Naive thymus-derived CD8-positive, alpha-beta T cell (primary cell): ENCODE measurements at regions not wholly inside any gene's neighbourhood (a gene's known extent, or its start where the extent isn't known, plus 50 kb on each side); places are given as distances from the start of the nearest gene placed in this dataset.

Source experiments
- ATAC-seq, 2 donors: fragments of 150-1000 bp; cut with Tn5 transposase in 1 of 2; sonication (Bioruptor Pico), chemical (Tn5 transposase) in 1 of 2; 1 replicate in 1 of 2; 2 replicates in 1 of 2; pipeline ENCODE4 v1.10.0; 2021; ENCODE audit warnings: mild to moderate bottlenecking in 2 of 2, moderate library complexity in 2 of 2
- POLR2A ChIA-PET: fragments of 350-600 bp; sonication (Branson Sonifier 250); formaldehyde crosslinking; loops from one replicate; lab custom pipeline; 2021; ENCODE audit warnings: antibody characterized with exemption; lab: Charles Lee
- DNase-seq, 10 donors: peaks; one replicate each; pipeline versions ENCODE4 v3.0.0 to v3.0.0-alpha.2; 2020 to 2022
- H3K27ac Mint-ChIP-seq, 10 donors: one replicate each; pipeline ENCODE4 v1.8.0; 2020 to 2022; ENCODE audit warnings: mild to moderate bottlenecking in 10 of 10, mixed read lengths in 10 of 10, moderate library complexity in 4 of 10, inconsistent platforms in 1 of 10
- H3K27me3 Mint-ChIP-seq, 5 donors: one replicate each; pipeline ENCODE4 v1.8.0; 2021 to 2022; ENCODE audit warnings: mixed read lengths in 5 of 5
- H3K36me3 Mint-ChIP-seq, 3 donors: one replicate each; pipeline ENCODE4 v1.8.0; 2020 to 2022; ENCODE audit warnings: mixed read lengths in 3 of 3, mild to moderate bottlenecking in 2 of 3, inconsistent platforms in 1 of 3
- H3K4me1 Mint-ChIP-seq, 4 donors: one replicate each; pipeline ENCODE4 v1.8.0; 2021 to 2022; ENCODE audit warnings: mixed read lengths in 4 of 4
- H3K4me3 Mint-ChIP-seq, 10 donors: one replicate each; pipeline ENCODE4 v1.8.0; 2020 to 2022; ENCODE audit warnings: mild to moderate bottlenecking in 10 of 10, mixed read lengths in 10 of 10, moderate library complexity in 6 of 10, inconsistent platforms in 1 of 10
- H3K9me3 Mint-ChIP-seq, 9 donors: one replicate each; pipeline ENCODE4 v1.8.0; 2020 to 2022; ENCODE audit warnings: mixed read lengths in 9 of 9, mild to moderate bottlenecking in 3 of 9, inconsistent platforms in 1 of 9, moderate library complexity in 1 of 9

- Mint-ChIP-seq H3K4me1 (no peaks in the 10 kb centered on the region), H3K27ac (no peak overlapping the region), H3K36me3 (peaks cover 0 to 26% (median 0%) of the 10 kb centered on the region in 3 donors), H3K9me3 (peaks cover 10 to 55% (median 29%) of the 10 kb centered on the region in 9 donors), H3K27me3 (peaks cover 14 to 61% (median 18%) of the 10 kb centered on the region in 5 donors), H3K4me3 (no peak overlapping the region)
- POLR2A ChIA-PET, result no interaction called here
- ATAC-seq (no peak), DNase-seq (no peak)
Observed at GRCh38 chr6:917939-918338, 225.0 kb upstream of the EXOC2 start.

- ATAC-seq, result no peak
- DNase-seq, result no peak
- H3K4me3 Mint-ChIP-seq, result no peak overlapping the region
- H3K36me3 Mint-ChIP-seq, result peaks cover 0 to 26% (median 0%) of the 10 kb centered on the region in 3 donors
- peaks cover 11 to 57% (median 15%) of the 10 kb centered on the region in 5 donors for H3K27me3 Mint-ChIP-seq
- POLR2A ChIA-PET, result no interaction called here
- no peak overlapping the region for H3K27ac Mint-ChIP-seq
- peaks cover 8 to 53% (median 26%) of the 10 kb centered on the region in 9 donors for H3K9me3 Mint-ChIP-seq
- H3K4me1 Mint-ChIP-seq, result no peaks in the 10 kb centered on the region
Observed at GRCh38 chr6:917296-917695, 224.4 kb upstream of the EXOC2 start.

GRCh38 chr6:916131-916530, 223.2 kb upstream of the EXOC2 start:
- Mint-ChIP-seq H3K27ac (no peak overlapping the region), H3K36me3 (peaks cover 0 to 23% (median 0%) of the 10 kb centered on the region in 3 donors), H3K9me3 (peaks cover 6 to 41% (median 16%) of the 10 kb centered on the region in 9 donors), H3K4me3 (no peak overlapping the region), H3K4me1 (no peaks in the 10 kb centered on the region), H3K27me3 (peaks cover 11 to 65% (median 17%) of the 10 kb centered on the region in 5 donors)
- POLR2A ChIA-PET, result no interaction called here
- DNase-seq (no peak), ATAC-seq (no peak)

- Mint-ChIP-seq H3K27ac (no peak overlapping the region), H3K27me3 (peaks cover 12 to 64% (median 22%) of the 10 kb centered on the region in 5 donors), H3K9me3 (peaks cover 2 to 15% (median 8%) of the 10 kb centered on the region in 9 donors), H3K4me3 (no peak overlapping the region), H3K36me3 (peaks cover 0 to 9% (median 0%) of the 10 kb centered on the region in 3 donors), H3K4me1 (no peaks in the 10 kb centered on the region)
- POLR2A ChIA-PET, result no interaction called here
- ATAC-seq (no peak), DNase-seq (no peak)
Observed at GRCh38 chr6:912871-913835, 220.2 kb upstream of the EXOC2 start.

- Mint-ChIP-seq H3K4me1 (no peaks in the 10 kb centered on the region), H3K9me3 (peaks cover 0 to 1% (median 0%) of the 10 kb centered on the region in 9 donors), H3K36me3 (no peaks in the 10 kb centered on the region), H3K27ac (no peak overlapping the region), H3K27me3 (peaks cover 2 to 28% (median 7%) of the 10 kb centered on the region in 5 donors), H3K4me3 (no peak overlapping the region)
- DNase-seq (no peak), ATAC-seq (no peak)
- POLR2A ChIA-PET, result no interaction called here
Observed at GRCh38 chr6:907928-908327, 215.0 kb upstream of the EXOC2 start.

- H3K4me3 Mint-ChIP-seq, result no peak overlapping the region
- peak overlapping the region in 1 of 10 donors; percentile 10 for H3K27ac Mint-ChIP-seq
- POLR2A ChIA-PET, result no interaction called here
- DNase-seq (no peak), ATAC-seq (no peak)
- H3K36me3 Mint-ChIP-seq, result no peaks in the 10 kb centered on the region
- H3K27me3 Mint-ChIP-seq, result peaks cover 2 to 22% (median 6%) of the 10 kb centered on the region in 5 donors
- H3K9me3 Mint-ChIP-seq, result no peaks in the 10 kb centered on the region
- H3K4me1 Mint-ChIP-seq, result no peaks in the 10 kb centered on the region
Observed at GRCh38 chr6:906920-907319, 214.0 kb upstream of the EXOC2 start.

GRCh38 chr6:905556-905955, 212.6 kb upstream of the EXOC2 start:
- Mint-ChIP-seq H3K27ac (peak overlapping the region in 1 of 10 donors; percentile 24), H3K4me1 (no peaks in the 10 kb centered on the region), H3K9me3 (no peaks in the 10 kb centered on the region), H3K27me3 (peaks cover 0 to 14% (median 2%) of the 10 kb centered on the region in 5 donors), H3K4me3 (no peak overlapping the region), H3K36me3 (no peaks in the 10 kb centered on the region)
- ATAC-seq (no peak), DNase-seq (no peak)
- POLR2A ChIA-PET, result no interaction called here

GRCh38 chr6:904994-905393, 212.1 kb upstream of the EXOC2 start:
- no peak for ATAC-seq
- no peaks in the 10 kb centered on the region for H3K36me3 Mint-ChIP-seq
- no peaks in the 10 kb centered on the region for H3K9me3 Mint-ChIP-seq

GRCh38 chr6:903761-904160, 210.8 kb upstream of the EXOC2 start:
- H3K4me1 Mint-ChIP-seq, result no peaks in the 10 kb centered on the region
- DNase-seq (no peak), ATAC-seq (no peak)
- H3K4me3 Mint-ChIP-seq, result no peak overlapping the region
- H3K27me3 Mint-ChIP-seq, result peaks cover 2 to 23% (median 7%) of the 10 kb centered on the region in 5 donors
- H3K36me3 Mint-ChIP-seq, result no peaks in the 10 kb centered on the region
- no peak overlapping the region for H3K27ac Mint-ChIP-seq
- POLR2A ChIA-PET, result no interaction called here
- H3K9me3 Mint-ChIP-seq, result no peaks in the 10 kb centered on the region

More at GRCh38 chr6:904994-905393, 212.1 kb upstream of the EXOC2 start:
- POLR2A ChIA-PET, result no interaction called here
- H3K27ac Mint-ChIP-seq, result no peak overlapping the region
- no peak overlapping the region for H3K4me3 Mint-ChIP-seq
- H3K4me1 Mint-ChIP-seq, result no peaks in the 10 kb centered on the region
- H3K27me3 Mint-ChIP-seq, result peaks cover 0 to 12% (median 3%) of the 10 kb centered on the region in 5 donors
- no peak for DNase-seq

GRCh38 chr6:901696-902460, 208.9 kb upstream of the EXOC2 start:
- no peak for DNase-seq
- ATAC-seq, result no peak
- Mint-ChIP-seq H3K36me3 (no peaks in the 10 kb centered on the region), H3K4me1 (no peaks in the 10 kb centered on the region), H3K4me3 (no peak overlapping the region), H3K9me3 (no peaks in the 10 kb centered on the region), H3K27me3 (peaks cover 6 to 37% (median 15%) of the 10 kb centered on the region in 5 donors), H3K27ac (no peak overlapping the region)
- POLR2A ChIA-PET, result no interaction called here

GRCh38 chr6:900716-901605, 208.0 kb upstream of the EXOC2 start:
- Mint-ChIP-seq H3K36me3 (no peaks in the 10 kb centered on the region), H3K9me3 (no peaks in the 10 kb centered on the region), H3K4me1 (no peaks in the 10 kb centered on the region), H3K27ac (no peak overlapping the region), H3K4me3 (no peak overlapping the region), H3K27me3 (peaks cover 6 to 45% (median 18%) of the 10 kb centered on the region in 5 donors)
- POLR2A ChIA-PET, result no interaction called here
- DNase-seq (no peak), ATAC-seq (no peak)

GRCh38 chr6:897528-898207, 204.7 kb upstream of the EXOC2 start:
- POLR2A ChIA-PET, result no interaction called here
- Mint-ChIP-seq H3K27me3 (peaks cover 6 to 46% (median 18%) of the 10 kb centered on the region in 5 donors), H3K4me3 (no peak overlapping the region), H3K27ac (no peak overlapping the region), H3K4me1 (no peaks in the 10 kb centered on the region), H3K9me3 (no peaks in the 10 kb centered on the region), H3K36me3 (no peaks in the 10 kb centered on the region)
- DNase-seq, result no peak
- no peak for ATAC-seq
